SK-N-SH treated with all-trans-retinoic acid at 6 μM for 48 hours (cell line): ENCODE measurements at regions not wholly inside any gene's neighbourhood (a gene's known extent, or its start where the extent isn't known, plus 50 kb on each side); places are given as distances from the start of the nearest gene placed in this dataset.
"Not testable (repeated sequence)": the region's sequence is repeated elsewhere in the genome, so short reads cannot be mapped to it uniquely, and the experiment has no call there.

Experiments
- ATAC-seq: fragments of 200-7000 bp; cut with Tn5 transposase; 3 replicates; pipeline ENCODE4 v1.9.1; 2020; ENCODE audit warnings: mild to moderate bottlenecking, moderate library complexity
- ARNTL ChIP-seq: fragments of 450-650 bp; formaldehyde crosslinking; IDR thresholded peaks from 2 replicates; pipeline ENCODE4 v1.5.0; 2020; ENCODE audit warnings: low read depth, mild to moderate bottlenecking, moderate library complexity, borderline replicate concordance
- BACH2 ChIP-seq: fragments of 250-450 bp; sonication (Bioruptor Pico); IDR thresholded peaks from 2 replicates; pipeline ENCODE4 v1.9.0; 2021; ENCODE audit warnings: mild to moderate bottlenecking, borderline replicate concordance
- CSRNP3 ChIP-seq: fragments of 250-450 bp; sonication (Bioruptor Pico); IDR thresholded peaks from 2 replicates; pipeline ENCODE4 v1.5.1; 2021; ENCODE audit warnings: mild to moderate bottlenecking, moderate library complexity
- PATZ1 ChIP-seq: fragments of 250-450 bp; sonication (Bioruptor Pico); IDR thresholded peaks from 2 replicates; pipeline ENCODE4 v1.8.0; 2020; ENCODE audit warnings: mild to moderate bottlenecking, moderate library complexity, borderline replicate concordance
- PPARA ChIP-seq: fragments of 250-450 bp; sonication (Bioruptor Pico); IDR thresholded peaks from 2 replicates; pipeline ENCODE4 v1.5.0; 2020; ENCODE audit warnings: mild to moderate bottlenecking, borderline replicate concordance
- RARB ChIP-seq: fragments of 250-450 bp; sonication (Bioruptor Pico); IDR thresholded peaks from 2 replicates; pipeline ENCODE4 v1.8.0; 2021; ENCODE audit warnings: mild to moderate bottlenecking, moderate library complexity
- ZC3H10 ChIP-seq: fragments of 250-450 bp; sonication (Bioruptor Pico); IDR thresholded peaks from 2 replicates; pipeline ENCODE4 v1.5.1; 2021; ENCODE audit warnings: mild to moderate bottlenecking, moderate library complexity
- ZFP30 ChIP-seq: fragments of 450-650 bp; formaldehyde crosslinking; IDR thresholded peaks from 2 replicates; pipeline ENCODE4 v1.5.0; 2022; ENCODE audit warnings: mild to moderate bottlenecking, moderate library complexity
- ZNF70 ChIP-seq: fragments of 450-650 bp; formaldehyde crosslinking; IDR thresholded peaks from 2 replicates; pipeline ENCODE4 v1.5.0; 2020; ENCODE audit warnings: mild to moderate bottlenecking, moderate library complexity
- TF ChIP-seq, protein P1 (sequence below): fragments of 250-450 bp; sonication (Bioruptor Pico); IDR thresholded peaks from 2 replicates; pipeline ENCODE4 v1.5.1; 2020; ENCODE audit warnings: low read depth, mild to moderate bottlenecking, moderate library complexity
- TF ChIP-seq, protein P2 (sequence below): fragments of 250-450 bp; sonication (Bioruptor Pico); IDR thresholded peaks from 2 replicates; pipeline ENCODE4 v1.8.0; 2021; ENCODE audit warnings: low read depth, mild to moderate bottlenecking, moderate library complexity, borderline replicate concordance
- TF ChIP-seq, protein P3 (sequence below): fragments of 250-450 bp; sonication (Bioruptor Pico); IDR thresholded peaks from 2 replicates; pipeline ENCODE4 v1.5.0; 2020; ENCODE audit warnings: mild to moderate bottlenecking, moderate library complexity

DNA sequence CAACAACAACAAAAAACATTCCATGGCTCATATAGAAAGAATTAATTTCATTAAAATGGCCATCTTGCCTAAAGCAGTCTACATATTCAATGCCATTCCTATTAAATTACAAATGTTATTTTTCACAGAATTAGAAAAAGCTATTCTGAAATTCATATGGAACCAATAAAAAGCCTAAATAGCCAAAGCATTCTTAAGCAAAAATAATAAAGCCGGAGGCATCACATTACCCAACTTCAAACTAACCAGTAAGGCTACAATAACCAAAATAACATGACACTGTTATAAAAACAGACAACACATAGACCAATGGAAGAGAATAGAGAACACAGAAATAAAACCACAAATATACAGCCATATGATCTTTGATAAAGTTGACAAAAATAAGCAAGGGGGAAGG lies 330.4 kb downstream of the KIF20B start:
- no peak for TF ChIP-seq PATZ1 (CRISPR knock-in tag)
- no peak for TF ChIP-seq ZNF70 (CRISPR knock-in tag)
- TF ChIP-seq, protein P1, sequence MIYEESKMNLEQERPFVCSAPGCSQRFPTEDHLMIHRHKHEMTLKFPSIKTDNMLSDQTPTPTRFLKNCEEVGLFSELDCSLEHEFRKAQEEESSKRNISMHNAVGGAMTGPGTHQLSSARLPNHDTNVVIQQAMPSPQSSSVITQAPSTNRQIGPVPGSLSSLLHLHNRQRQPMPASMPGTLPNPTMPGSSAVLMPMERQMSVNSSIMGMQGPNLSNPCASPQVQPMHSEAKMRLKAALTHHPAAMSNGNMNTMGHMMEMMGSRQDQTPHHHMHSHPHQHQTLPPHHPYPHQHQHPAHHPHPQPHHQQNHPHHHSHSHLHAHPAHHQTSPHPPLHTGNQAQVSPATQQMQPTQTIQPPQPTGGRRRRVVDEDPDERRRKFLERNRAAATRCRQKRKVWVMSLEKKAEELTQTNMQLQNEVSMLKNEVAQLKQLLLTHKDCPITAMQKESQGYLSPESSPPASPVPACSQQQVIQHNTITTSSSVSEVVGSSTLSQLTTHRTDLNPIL (CRISPR knock-in tag), result no peak
- no peak for TF ChIP-seq ARNTL (CRISPR knock-in tag)
- no peak for TF ChIP-seq CSRNP3 (CRISPR knock-in tag)
- TF ChIP-seq RARB (CRISPR knock-in tag), result no peak
- TF ChIP-seq, protein P2, sequence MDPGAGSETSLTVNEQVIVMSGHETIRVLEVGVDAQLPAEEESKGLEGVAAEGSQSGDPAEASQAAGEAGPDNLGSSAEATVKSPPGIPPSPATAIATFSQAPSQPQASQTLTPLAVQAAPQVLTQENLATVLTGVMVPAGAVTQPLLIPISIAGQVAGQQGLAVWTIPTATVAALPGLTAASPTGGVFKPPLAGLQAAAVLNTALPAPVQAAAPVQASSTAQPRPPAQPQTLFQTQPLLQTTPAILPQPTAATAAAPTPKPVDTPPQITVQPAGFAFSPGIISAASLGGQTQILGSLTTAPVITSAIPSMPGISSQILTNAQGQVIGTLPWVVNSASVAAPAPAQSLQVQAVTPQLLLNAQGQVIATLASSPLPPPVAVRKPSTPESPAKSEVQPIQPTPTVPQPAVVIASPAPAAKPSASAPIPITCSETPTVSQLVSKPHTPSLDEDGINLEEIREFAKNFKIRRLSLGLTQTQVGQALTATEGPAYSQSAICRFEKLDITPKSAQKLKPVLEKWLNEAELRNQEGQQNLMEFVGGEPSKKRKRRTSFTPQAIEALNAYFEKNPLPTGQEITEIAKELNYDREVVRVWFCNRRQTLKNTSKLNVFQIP (CRISPR knock-in tag), result no peak
- no peak for TF ChIP-seq BACH2 (CRISPR knock-in tag)
- TF ChIP-seq PPARA (CRISPR knock-in tag), result no peak
- no peak for TF ChIP-seq ZC3H10 (CRISPR knock-in tag)
- no peak for TF ChIP-seq ZFP30 (CRISPR knock-in tag)
- TF ChIP-seq, protein P3, sequence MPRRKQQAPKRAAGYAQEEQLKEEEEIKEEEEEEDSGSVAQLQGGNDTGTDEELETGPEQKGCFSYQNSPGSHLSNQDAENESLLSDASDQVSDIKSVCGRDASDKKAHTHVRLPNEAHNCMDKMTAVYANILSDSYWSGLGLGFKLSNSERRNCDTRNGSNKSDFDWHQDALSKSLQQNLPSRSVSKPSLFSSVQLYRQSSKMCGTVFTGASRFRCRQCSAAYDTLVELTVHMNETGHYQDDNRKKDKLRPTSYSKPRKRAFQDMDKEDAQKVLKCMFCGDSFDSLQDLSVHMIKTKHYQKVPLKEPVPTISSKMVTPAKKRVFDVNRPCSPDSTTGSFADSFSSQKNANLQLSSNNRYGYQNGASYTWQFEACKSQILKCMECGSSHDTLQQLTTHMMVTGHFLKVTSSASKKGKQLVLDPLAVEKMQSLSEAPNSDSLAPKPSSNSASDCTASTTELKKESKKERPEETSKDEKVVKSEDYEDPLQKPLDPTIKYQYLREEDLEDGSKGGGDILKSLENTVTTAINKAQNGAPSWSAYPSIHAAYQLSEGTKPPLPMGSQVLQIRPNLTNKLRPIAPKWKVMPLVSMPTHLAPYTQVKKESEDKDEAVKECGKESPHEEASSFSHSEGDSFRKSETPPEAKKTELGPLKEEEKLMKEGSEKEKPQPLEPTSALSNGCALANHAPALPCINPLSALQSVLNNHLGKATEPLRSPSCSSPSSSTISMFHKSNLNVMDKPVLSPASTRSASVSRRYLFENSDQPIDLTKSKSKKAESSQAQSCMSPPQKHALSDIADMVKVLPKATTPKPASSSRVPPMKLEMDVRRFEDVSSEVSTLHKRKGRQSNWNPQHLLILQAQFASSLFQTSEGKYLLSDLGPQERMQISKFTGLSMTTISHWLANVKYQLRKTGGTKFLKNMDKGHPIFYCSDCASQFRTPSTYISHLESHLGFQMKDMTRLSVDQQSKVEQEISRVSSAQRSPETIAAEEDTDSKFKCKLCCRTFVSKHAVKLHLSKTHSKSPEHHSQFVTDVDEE, result no peak
- TF ChIP-seq, all 23 proteins: peak for 0
- no peak for ATAC-seq

GRCh38 chr10:90032519-90032918 lies 331.1 kb downstream of the KIF20B start:
- no peak for ATAC-seq
- TF ChIP-seq, protein P3, result no peak
- TF ChIP-seq PATZ1 (CRISPR knock-in tag), result no peak
- TF ChIP-seq, protein P2 (CRISPR knock-in tag), result no peak

DNA sequence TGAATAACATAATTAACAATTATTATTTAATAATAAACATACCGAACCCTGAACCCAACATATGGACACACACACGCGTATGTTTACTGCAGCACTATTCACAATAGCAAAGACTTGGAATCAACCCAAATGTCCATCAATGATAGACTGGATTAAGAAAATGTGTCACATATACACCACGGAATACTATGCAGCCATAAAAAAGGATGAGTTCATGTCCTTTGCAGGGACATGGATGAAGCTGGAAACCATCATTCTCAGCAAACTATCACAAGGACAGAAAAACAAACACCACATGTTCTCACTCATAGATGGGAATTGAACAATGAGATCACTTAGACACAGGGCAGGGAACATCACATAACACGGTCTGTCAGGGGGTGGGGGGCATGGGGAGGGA lies 333.5 kb downstream of the KIF20B start:
- ATAC-seq, result not testable (repeated sequence)
